RKO (cell line): ENCODE measurements at regions not wholly inside any gene's neighbourhood (a gene's known extent, or its start where the extent isn't known, plus 50 kb on each side); places are given as distances from the start of the nearest gene placed in this dataset.
A peak's percentile ranks its signal among the peaks of the same experiment; 100 is the strongest.

Experiments
- DNase-seq: peaks from one replicate; pipeline ENCODE4 v3.0.0-alpha.2; 2016; ENCODE audit warnings: low spot score

DNA sequence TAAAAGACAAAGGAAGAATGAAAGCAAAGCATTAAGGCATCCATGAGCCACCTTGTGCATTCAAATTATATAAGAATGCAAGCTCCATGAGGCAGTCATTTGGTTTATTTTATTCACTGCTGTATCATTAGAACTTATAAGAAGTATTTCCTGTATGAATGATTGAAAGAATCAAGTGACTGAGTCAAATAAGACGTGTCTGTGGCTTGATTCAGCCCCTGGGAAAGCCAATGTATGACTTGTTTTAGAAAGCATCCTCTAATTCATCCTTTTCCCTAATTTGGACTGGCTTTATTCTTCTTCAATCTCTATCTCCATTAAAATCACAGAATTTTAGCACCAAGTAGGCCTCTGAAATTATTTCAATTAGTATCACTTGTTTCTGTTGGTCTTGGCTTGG is 461.1 kb downstream of the LPIN1 start:
- no peak for DNase-seq

GRCh38 chr2:12210016-12210933 is 463.8 kb downstream of the LPIN1 start:
- no peak for DNase-seq

DNA sequence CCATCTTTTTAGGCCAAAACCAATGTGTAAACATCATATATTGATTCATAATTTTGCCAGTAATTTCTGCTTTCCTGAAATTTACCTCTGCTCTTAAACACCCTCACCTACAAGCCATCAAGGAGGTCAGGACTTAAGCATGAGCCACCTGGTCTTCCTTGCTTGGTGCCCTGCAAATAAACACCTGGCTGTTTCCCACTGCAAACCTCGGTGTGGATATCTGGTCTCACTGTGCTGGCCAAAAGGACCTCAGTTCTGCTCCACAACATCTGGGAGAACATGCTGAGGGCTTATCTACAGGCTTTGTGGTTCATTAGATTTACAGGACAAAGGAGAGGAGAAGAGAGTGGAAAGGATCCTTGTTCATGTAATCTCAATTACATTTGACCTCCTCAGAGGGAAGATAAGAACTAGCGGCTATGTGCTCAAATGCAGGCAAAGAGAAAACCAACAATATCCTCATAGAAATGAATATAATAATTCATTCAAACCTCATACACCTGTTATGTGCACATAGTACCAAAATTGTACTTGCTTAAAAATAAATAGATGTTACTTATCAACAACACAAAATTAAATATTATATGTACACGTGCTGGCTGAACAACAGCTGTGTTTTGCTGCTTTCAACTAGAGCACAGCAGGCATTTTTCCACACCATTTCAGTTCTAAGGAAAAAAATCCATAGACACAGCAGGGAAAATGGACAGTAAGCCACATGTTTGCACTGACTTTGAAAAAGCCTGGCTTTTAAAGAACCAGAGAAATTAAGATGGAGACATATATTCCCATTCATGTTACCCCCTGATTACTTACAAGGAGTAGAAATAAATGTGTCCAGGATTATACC is 465.1 kb downstream of the LPIN1 start:
- DNase-seq, result no peak

- DNase-seq, result no peak
Measured at GRCh38 chr2:12212841-12213597, 466.6 kb downstream of the LPIN1 start.

GRCh38 chr2:12217175-12217574 is 470.7 kb downstream of the LPIN1 start:
- DNase-seq, result no peak

DNA sequence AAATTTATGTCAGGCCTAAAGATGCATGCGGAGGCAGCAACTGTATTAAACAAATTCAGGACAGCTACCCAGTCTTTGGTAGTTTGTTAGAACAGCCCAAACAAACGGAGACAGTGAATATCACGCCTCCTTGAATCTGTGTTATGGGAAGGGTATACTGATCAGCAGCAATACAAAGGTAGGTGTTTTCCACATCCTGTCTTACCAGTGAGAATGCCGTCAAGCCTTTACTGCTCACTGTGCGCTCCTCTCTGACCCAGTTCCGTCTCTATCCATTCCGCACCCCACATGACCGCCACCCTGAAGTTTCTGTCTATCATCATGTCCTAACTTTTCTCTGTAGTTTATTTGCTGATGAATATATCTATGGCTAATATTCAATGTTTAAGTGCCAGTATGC is 473.3 kb downstream of the LPIN1 start:
- DNase-seq, result no peak

GRCh38 chr2:12221584-12221983 is 475.2 kb downstream of the LPIN1 start:
- no peak for DNase-seq

DNA sequence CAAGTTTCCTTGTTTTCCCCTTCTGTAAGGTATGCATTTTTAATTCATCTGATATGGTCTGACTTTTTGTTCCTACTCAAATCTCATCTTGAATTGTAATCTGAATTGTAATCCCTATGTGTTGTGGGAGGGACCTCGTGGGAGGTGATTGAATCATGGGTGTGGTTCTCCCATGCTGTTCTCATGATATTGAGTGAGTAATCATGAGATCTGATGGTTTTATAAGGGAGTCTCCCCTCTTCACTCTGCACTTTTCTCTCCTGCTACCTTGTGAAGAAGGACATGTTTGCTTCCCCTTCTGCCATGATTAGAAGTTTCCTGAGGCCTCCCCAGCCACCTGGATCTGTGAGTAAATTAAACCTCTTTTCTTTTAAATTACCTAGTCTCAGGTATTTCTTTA is 476.1 kb downstream of the LPIN1 start:
- no peak for DNase-seq

DNA sequence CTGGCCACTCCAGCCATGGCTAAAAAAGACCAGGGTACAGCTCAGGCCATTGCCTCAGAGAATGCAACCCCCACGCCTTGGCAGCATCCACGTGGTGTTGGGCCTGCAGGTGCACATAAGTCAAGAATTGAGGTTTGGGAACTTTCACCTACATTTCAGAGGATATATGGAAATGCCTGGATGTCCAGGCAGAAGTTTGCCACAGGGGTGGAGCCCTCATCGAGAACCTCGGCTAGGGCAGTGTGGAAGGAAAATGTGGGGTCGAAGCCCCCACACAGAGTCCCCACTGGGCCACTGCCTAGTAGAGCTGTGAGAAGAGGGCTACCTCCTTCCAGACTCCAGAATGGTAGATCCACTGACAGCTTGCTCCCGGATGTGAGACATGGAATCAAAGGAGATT is 477.3 kb downstream of the LPIN1 start:
- DNase-seq, result no peak

- DNase-seq, result no peak
Measured at GRCh38 chr2:12226653-12227052, 480.2 kb downstream of the LPIN1 start.

DNA sequence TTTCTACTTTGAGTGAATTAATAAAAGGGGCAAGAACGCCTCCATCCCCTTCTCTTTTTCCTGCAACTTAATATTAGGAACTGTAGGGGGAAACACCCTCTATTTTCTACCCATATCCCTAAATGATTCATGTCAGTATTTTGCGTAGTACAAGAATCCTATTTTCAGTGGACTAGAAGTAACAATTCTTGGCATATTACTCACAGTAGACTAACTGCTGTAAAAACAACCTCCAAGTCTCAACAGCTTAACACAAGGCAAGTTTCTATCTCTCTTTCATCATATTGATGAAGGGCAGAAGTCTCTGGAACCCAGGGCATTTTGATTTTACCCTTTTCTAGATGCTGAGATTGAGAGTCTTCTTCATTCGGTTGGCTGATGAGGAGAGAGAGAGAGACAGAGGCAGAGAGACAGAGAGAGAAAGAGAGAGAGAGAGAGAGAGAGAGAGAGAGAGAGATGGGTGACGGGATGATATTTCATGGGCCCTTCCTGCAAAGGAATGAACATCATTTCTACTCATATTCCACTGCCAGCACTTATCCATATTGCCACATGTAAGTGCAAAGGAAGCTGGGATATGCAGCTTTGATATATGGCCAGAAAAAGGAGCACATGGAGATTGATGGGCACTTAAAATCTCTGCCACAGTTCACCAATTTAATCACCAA is 481.6 kb downstream of the LPIN1 start:
- no peak for DNase-seq

DNA sequence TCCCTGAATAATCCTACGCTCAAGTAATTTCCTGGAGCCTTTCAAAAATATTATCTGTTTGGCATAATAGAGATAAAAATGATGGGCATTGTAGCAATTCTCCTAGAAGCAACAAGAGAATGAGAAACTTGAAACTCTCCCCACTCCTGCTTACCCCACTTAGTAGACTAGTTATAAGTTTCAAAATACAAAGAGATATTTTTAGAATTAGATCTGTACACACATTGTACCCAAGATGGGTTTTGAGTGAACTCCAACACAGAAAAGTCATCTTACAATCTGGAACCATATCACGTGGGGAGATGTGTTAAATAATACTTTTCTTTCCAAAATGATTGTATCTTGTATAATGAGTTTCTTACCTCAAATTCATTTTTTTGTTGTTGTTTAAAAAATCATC is 484.9 kb downstream of the LPIN1 start:
- no peak for DNase-seq

- DNase-seq, result no peak
Measured at GRCh38 chr2:12232876-12233275, 483.9 kb upstream of the TRIB2 start.

DNA sequence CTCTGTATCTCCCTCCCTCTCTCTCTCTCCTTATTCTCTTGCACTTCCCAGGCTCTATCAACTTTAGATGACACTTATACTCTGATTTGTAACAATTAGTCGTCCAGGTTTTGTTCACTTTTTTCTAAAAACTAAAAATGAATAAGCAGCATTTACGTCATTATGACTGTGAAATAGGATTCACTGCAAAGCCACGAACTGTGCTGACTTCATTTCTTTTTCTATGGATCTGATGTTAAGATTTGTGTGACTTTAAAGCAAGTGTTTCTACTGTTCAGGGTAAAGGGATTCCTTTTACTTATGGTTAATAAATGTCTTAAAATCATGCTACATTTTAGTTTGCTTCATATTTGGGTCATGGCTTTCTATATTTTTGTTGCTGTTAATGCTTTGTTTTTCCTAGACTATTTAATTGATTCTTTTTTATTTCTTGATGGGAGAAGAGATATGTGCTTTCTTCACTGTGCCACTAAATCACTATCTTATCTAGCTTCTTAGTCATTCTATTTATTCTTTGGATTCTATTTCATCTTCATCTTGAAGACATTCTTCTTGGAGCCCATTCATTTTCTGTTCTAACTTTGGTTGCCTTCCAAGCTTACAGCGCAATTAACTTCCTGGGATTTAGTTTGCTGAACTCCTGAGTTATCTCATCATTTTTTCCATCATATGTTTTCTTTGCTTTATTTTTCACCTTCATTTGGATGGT is 480.4 kb upstream of the TRIB2 start:
- peak; percentile 8 for DNase-seq

- no peak for DNase-seq
Measured at GRCh38 chr2:12240206-12240605, 476.5 kb upstream of the TRIB2 start.

GRCh38 chr2:12243381-12243780 is 473.4 kb upstream of the TRIB2 start:
- no peak for DNase-seq

DNA sequence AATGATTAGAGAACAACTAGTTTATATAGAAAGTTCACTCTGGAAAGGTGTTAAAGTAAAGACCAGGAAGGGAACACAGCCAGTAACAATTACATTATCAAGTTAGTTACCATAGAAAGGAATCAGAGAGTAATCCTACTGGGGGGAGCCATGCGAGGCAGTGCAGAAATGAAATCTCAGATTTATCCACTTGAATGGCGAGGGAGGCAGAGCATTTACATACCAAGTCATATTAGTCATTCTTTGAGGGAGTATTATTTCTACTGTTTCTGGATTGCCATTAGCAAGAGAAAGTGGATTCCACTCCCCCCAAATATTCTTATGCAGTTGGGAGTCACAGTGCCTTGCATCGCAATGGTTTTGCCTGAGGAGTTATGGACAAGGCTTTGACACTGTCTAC is 472.7 kb upstream of the TRIB2 start:
- no peak for DNase-seq

GRCh38 chr2:12251121-12251520 is 465.6 kb upstream of the TRIB2 start:
- DNase-seq, result no peak

GRCh38 chr2:12251749-12252148 is 465.0 kb upstream of the TRIB2 start:
- no peak for DNase-seq

GRCh38 chr2:12253167-12253778 is 463.5 kb upstream of the TRIB2 start:
- DNase-seq, result no peak
